GM19455 (cell line): ENCODE measurements at regions not wholly inside any gene's neighbourhood (a gene's known extent, or its start where the extent isn't known, plus 50 kb on each side); places are given as distances from the start of the nearest gene placed in this dataset.

Experiments
- ATAC-seq: cut with Tn5 transposase; IDR thresholded peaks from one replicate; pipeline ENCODE4 v1.9.1; 2021; ENCODE audit not compliant: unreplicated experiment

DNA sequence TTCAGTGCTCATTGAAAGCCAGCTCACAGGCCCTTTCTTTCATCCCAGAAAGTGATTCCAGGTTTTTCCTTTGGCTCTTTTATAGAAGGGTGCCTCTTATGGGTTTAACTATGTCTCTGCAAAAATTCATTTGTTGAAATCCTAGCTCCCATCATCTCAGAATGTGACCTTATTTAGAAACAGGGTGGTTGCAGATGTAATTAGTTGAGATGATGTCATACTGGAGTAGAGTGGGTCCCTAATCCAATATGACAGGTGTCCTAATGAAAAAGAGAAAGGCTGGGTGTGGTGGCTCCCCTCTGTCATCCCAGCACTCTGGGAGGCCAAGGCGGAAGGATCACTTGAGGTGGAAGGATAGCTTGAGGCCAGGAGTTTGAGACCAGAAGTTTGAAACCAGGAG lies 64.2 kb upstream of the FAM20A start:
- ATAC-seq = no peak

DNA sequence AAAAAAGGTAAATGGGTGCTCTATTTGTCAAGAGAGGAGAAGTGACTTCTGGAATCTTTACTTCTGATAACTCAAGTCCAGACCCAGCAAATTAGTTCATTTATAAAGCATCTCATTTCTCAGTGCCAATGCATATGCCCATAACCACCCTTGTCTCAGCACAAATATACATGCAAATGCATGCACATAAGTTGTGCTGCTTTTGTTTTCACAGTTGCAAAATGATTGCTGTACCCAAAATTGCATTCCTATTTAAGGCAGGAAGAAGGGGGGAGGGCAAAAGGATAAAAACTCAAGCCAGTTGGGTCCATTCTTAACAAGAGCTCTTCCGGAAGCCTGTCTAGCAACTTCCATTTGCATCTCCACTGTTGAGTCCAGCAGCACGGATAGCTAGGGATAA lies 61.3 kb upstream of the FAM20A start:
- no peak for ATAC-seq

DNA sequence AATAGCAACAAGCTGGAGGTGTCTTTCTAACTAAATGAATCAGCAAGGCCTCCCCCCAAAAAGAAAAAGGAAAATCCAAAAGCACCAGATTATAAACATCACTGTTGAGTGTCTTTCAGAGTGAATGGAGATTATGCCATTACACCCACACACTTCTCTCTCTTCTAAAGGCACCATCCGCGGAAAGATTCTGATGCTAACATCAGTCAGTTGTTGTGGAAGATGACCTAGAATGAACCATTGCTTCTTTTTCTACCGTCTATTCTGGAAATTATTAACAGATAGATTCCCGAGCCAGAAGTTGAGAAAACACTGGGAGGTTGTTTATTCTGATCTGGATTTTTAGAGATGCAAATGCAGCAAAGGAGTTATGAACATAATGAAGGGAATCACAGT lies 60.9 kb upstream of the FAM20A start:
- ATAC-seq = no peak

DNA sequence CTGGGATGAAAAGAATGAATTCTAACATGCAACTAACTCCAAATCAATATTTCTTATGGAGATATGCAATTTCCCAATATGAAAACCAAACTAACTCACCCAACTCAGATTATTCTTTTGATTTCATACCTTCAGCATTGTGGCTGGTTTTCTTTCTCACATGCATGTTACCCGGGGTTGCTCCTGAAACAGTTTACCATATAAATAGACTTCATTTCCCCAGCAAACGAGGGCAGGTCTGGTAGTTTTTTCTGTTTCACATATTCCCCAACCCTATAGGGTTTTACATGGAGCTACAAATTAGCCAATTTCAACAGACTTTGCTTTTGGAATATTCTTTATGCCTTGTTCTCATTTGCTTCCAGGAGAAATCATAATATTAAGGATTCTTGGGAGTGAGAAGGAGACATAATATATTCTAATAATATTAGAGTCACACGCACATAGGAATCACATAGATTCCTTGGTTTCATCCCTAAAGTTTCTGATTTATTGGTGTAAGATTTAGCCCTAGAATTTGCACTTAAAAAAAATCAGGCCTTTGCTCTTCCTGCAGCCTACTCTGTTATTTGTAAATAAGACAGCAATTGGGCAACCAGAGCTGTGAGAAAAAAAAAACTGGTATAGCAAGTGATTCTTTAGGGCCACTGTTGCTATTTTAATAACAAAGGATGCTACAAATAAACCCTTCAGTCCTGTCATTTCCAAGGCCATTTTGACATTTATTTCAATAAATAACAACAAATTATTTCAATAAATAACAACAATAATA lies 60.3 kb upstream of the FAM20A start:
- no peak for ATAC-seq

DNA sequence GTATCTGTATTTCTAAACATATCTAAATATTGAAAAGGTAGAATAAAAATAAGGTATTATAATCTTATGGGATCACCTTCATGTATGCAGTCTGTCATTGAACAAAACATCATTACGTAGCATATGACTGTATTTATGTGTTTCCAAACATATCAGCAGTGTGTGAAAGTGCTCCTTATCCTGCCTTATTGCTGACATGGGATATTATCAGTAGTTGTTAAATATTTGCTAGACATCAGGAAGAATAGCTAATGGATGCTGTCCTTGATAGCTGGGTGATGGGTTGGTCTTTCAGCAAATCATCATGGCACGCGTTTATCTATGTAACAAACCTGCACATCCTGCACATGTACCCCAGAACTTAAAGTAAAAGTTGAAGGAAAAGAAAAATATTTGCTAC lies 59.1 kb upstream of the FAM20A start:
- ATAC-seq = no peak

DNA sequence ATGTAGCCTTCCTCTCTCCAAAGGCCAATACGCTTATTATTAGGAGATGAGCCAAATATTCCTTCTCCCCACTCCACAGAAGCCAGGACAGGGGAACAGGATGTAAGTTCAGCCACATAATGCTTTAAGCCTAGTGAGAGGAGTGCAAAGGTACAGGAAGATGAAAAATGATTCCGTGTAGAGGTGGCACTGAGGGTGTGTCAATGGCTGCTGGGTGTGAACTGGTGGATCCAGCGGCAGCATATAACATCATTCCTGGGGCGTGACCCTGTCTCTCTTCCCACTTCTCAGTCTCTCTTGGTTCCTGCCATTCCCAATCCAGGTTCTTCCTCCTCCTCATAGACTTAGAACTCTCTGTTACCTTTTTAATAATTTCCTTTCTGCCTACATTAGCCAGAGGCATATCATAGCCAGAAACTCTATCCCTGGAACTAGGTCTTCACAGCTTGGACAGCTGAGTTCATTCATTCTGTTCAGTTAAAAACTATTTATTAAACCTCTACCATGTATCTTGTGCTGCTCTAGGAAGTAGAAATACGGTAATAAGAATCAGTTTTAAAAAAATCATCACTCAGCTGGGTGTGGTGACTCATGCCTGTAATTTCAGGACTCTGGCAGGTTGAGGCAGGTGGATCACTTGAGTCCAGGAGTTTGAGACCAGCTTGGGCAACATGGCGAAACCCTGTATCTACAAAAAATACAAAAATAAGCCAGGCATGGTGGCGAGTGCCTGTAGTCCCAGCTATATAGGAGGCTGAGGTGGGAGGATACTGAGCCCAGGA lies 58.0 kb upstream of the FAM20A start:
- ATAC-seq = no peak

DNA sequence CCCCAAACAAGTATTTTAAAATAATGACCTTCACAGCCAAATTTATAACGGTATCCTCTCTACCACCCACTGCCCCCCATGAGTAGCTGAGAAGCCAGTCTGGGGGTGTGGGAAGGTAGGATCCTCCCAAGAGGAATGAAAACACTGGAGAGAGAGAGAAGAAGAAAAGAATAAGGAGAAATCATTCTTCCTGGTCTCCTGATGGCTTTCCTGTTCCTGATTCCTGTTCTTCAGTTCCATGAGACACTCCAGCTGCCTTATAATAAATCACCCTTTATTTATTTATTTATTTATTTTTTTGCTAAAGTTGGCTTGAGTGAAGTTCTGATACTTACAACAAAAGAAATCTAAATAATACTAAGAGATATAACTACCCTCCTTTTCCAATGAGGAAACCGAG lies 56.4 kb upstream of the FAM20A start:
- no peak for ATAC-seq

DNA sequence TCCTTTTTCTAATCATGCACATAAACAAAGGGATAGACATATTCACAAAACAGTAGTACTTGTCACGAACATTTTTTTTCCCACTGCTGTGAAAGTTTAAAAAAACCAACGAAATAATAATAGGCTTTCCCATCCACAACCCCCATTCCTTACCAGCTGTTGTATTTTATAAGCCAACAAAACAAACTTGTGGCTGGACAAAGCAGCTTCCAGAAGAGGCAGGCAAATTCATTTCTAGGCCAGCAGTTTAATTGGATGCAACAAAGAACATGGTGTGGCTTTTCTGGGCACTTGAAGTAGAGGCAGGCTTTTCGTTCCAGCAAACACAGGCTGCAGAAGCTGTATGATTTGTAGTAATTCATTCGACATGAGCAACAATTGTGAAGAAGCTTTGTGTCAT lies 56.0 kb upstream of the FAM20A start:
- ATAC-seq = no peak

DNA sequence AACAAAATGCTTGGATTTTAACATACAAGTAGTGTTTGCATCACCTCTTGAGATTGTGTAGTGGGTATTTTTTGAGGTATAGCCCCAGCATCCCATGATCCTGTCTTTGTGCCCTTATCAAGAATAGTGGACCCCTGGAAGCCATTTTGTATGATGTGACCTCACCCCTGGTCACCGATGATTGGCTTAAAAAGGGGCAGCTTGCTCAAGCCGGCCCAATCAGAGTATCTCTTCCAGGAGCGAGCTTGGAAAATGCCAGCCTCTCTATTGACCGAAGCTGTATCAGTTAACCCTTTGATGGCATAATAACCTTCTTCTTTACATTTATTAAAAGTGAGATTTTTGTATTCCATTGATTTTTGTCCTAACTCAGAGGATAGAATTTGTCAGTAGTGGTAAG lies 55.5 kb upstream of the FAM20A start:
- no peak for ATAC-seq
